Adrenal gland (tissue), 5 donors: ENCODE measurements at regions not wholly inside any gene's neighbourhood (a gene's known extent, or its start where the extent isn't known, plus 50 kb on each side); places are given as distances from the start of the nearest gene placed in this dataset.

ENCODE experiments used
- CTCF ChIP-seq, 6 experiments: fragments of 450-650 bp in 4 of 6; fragments of 200-600 bp in 2 of 6; sonication (generic) in 1 of 6; IDR thresholded peaks; 1 replicate in 5 of 6; 2 replicates in 1 of 6; pipeline versions ENCODE4 v1.5.1 to v1.8.0; 2016 to 2021; ENCODE audit warnings: antibody characterized with exemption in 6 of 6, mild to moderate bottlenecking in 2 of 6, moderate library complexity in 1 of 6
- POLR2A ChIP-seq, 2 donors: fragments of 450-650 bp; IDR thresholded peaks; one replicate each; pipeline ENCODE4 v1.6.1; 2017; ENCODE audit warnings: antibody characterized with exemption in 2 of 2, mild to moderate bottlenecking in 2 of 2, moderate library complexity in 1 of 2
- donor health status: DM: no; HTN: no; CAD: no.

- TF ChIP-seq POLR2A (IDR thresholded peaks at IDR 0.05): no peak
- no peak for TF ChIP-seq CTCF (IDR thresholded peaks at IDR 0.05)
Observed at GRCh38 chr14:101056446-101056845, 152.9 kb upstream of the RTL1 start.
